SU-DHL-6 (cell line): ENCODE measurements at regions not wholly inside any gene's neighbourhood (a gene's known extent, or its start where the extent isn't known, plus 50 kb on each side); places are given as distances from the start of the nearest gene placed in this dataset.

Experiments used
- H2AFZ ChIP-seq: fragments of 200-600 bp; sonication (generic); 2 replicates; pipeline ENCODE4 v1.6.1; 2014; ENCODE audit warnings: low read depth, mild to moderate bottlenecking, moderate library complexity, mixed read lengths, antibody characterized with exemption, low read length; ENCODE audit not compliant: severe bottlenecking
- H3F3A ChIP-seq: fragments of 200-600 bp; shearing (Covaris generic); 2 replicates; pipeline ENCODE4 v1.6.0; 2016; ENCODE audit warnings: antibody characterized with exemption, mild to moderate bottlenecking; ENCODE audit not compliant: insufficient read depth
- H3K27ac ChIP-seq: fragments of 200-600 bp; sonication (generic); 2 replicates; pipeline ENCODE4 v1.5.1; 2016; ENCODE audit warnings: low read depth, mild to moderate bottlenecking, low read length, moderate library complexity, mixed read lengths
- H3K27me3 ChIP-seq: fragments of 200-600 bp; sonication (generic), shearing (Covaris generic); 2 replicates; pipeline ENCODE4 v1.6.0; 2014; ENCODE audit warnings: mild to moderate bottlenecking, low read length
- H3K36me3 ChIP-seq: fragments of 200-600 bp; sonication (generic); 2 replicates; pipeline ENCODE4 v1.6.1; 2014; ENCODE audit warnings: mild to moderate bottlenecking, low read length, mixed read lengths
- H3K4me2 ChIP-seq: fragments of 300-600, 200-600 bp; shearing (Covaris generic), sonication (generic); 2 replicates; pipeline ENCODE4 v1.6.0; 2014; ENCODE audit warnings: low read length, low read depth, mild to moderate bottlenecking; ENCODE audit not compliant: poor library complexity, severe bottlenecking
- H3K4me3 ChIP-seq: fragments of 200-600 bp; sonication (generic); 2 replicates; pipeline ENCODE4 v1.5.1; 2014; ENCODE audit warnings: antibody characterized with exemption, low read length, mild to moderate bottlenecking, mixed read lengths; ENCODE audit not compliant: insufficient read depth, poor library complexity, severe bottlenecking
- H3K79me2 ChIP-seq: fragments of 200-600 bp; sonication (generic); 2 replicates; pipeline ENCODE4 v1.6.1; 2014; ENCODE audit warnings: mild to moderate bottlenecking, low read length, moderate library complexity; ENCODE audit not compliant: insufficient read depth
- H3K9ac ChIP-seq: fragments of 200-600 bp; sonication (generic); 2 replicates; pipeline ENCODE4 v1.7.0; 2014; ENCODE audit warnings: mild to moderate bottlenecking, low read length
- H3K9me2 ChIP-seq: fragments of 200-600 bp; sonication (generic); replicated peaks from 2 replicates; pipeline ENCODE4 v1.6.1; 2014; ENCODE audit warnings: low read length; ENCODE audit not compliant: insufficient read depth
- H3K9me3 ChIP-seq: fragments of 200-600 bp; sonication (generic); 2 replicates; pipeline ENCODE4 v1.6.1; 2014; ENCODE audit warnings: low read length, mixed read lengths; ENCODE audit not compliant: insufficient read depth
- H4K20me1 ChIP-seq: fragments of 200-600 bp; sonication (generic); 2 replicates; pipeline ENCODE4 v1.6.1; 2014; ENCODE audit warnings: low read depth, mild to moderate bottlenecking, antibody characterized with exemption, low read length, moderate library complexity, mixed read lengths
- EZH2phosphoT487 ChIP-seq: fragments of 200-600 bp; sonication (generic), shearing (Covaris generic); conservative IDR thresholded peaks from 2 replicates; pipeline ENCODE4 v1.6.1; 2018; ENCODE audit warnings: mild to moderate bottlenecking, antibody characterized with exemption, low read length, moderate library complexity, mixed read lengths
- TF ChIP-seq, protein P1 (sequence below): fragments of 200-600 bp; sonication (generic); IDR thresholded peaks from one replicate; pipeline ENCODE4 v1.5.1; 2017; ENCODE audit warnings: antibody characterized with exemption, mild to moderate bottlenecking, low read length, moderate library complexity; ENCODE audit not compliant: insufficient read depth, poor library complexity, severe bottlenecking

DNA sequence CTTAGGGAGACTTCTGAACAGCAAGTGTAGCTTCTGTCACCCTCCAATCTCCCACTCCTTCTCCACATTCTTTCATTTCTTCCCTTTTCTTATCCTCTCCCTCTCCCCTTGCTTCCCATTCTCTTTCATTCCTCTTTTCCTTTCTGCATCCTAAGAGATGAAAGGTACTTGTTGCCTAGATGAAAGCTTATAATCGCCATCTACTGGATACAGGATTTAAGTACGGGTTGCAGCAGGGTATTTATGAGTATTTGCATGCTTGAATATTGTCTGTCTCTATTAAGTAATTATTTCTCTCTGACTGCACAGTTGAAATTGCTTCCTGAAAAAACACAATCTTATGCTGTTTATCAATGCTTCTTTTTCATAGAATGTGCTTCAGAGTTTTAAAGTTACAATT, 174.0 kb upstream of the TENT5D start:
- Histone ChIP-seq H4K20me1 (no peaks in the 10 kb centered on the region), H3K9ac (no peak overlapping the region), H3K27me3 (no peaks in the 10 kb centered on the region), H3K27ac (no peak overlapping the region), H2AFZ (no peak overlapping the region), H3K9me3 (no peaks in the 10 kb centered on the region), H3K4me3 (no peak overlapping the region), H3K4me2 (no peak overlapping the region), H3K79me2 (no peaks in the 10 kb centered on the region), H3K36me3 (no peaks in the 10 kb centered on the region), H3K9me2 (no peaks in the 10 kb centered on the region), H3F3A (no peaks in the 10 kb centered on the region)
- no peak for TF ChIP-seq EZH2phosphoT487
- TF ChIP-seq, protein P1, sequence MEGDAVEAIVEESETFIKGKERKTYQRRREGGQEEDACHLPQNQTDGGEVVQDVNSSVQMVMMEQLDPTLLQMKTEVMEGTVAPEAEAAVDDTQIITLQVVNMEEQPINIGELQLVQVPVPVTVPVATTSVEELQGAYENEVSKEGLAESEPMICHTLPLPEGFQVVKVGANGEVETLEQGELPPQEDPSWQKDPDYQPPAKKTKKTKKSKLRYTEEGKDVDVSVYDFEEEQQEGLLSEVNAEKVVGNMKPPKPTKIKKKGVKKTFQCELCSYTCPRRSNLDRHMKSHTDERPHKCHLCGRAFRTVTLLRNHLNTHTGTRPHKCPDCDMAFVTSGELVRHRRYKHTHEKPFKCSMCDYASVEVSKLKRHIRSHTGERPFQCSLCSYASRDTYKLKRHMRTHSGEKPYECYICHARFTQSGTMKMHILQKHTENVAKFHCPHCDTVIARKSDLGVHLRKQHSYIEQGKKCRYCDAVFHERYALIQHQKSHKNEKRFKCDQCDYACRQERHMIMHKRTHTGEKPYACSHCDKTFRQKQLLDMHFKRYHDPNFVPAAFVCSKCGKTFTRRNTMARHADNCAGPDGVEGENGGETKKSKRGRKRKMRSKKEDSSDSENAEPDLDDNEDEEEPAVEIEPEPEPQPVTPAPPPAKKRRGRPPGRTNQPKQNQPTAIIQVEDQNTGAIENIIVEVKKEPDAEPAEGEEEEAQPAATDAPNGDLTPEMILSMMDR = no peak

- H3K9me2 ChIP-seq = no peaks in the 10 kb centered on the region
Observed at GRCh38 chrX:80266287-80266686, 154.0 kb upstream of the TENT5D start.

GRCh38 chrX:80266979-80267378, 153.3 kb upstream of the TENT5D start:
- Histone ChIP-seq H4K20me1 (no peaks in the 10 kb centered on the region), H3K27me3 (no peaks in the 10 kb centered on the region), H3K4me3 (no peak overlapping the region), H3K9me3 (no peaks in the 10 kb centered on the region), H3K36me3 (no peaks in the 10 kb centered on the region), H2AFZ (no peak overlapping the region), H3K4me2 (no peak overlapping the region), H3K27ac (no peak overlapping the region), H3K9ac (no peak overlapping the region), H3K79me2 (no peaks in the 10 kb centered on the region), H3K9me2 (no peaks in the 10 kb centered on the region), H3F3A (no peaks in the 10 kb centered on the region)
- TF ChIP-seq EZH2phosphoT487 = no peak
- TF ChIP-seq, protein P1 = no peak

More at GRCh38 chrX:80266287-80266686, 154.0 kb upstream of the TENT5D start:
- TF ChIP-seq, protein P1 = no peak
- TF ChIP-seq EZH2phosphoT487 = no peak
- no peaks in the 10 kb centered on the region for H3K9me3 ChIP-seq
- H3K9ac ChIP-seq = no peak overlapping the region
- H3K27ac ChIP-seq = no peak overlapping the region
- no peaks in the 10 kb centered on the region for H3K79me2 ChIP-seq
- H3K4me3 ChIP-seq = no peak overlapping the region
- H3K27me3 ChIP-seq = no peaks in the 10 kb centered on the region
- no peak overlapping the region for H3K4me2 ChIP-seq
- no peaks in the 10 kb centered on the region for H4K20me1 ChIP-seq
- H3K36me3 ChIP-seq = no peaks in the 10 kb centered on the region
- no peaks in the 10 kb centered on the region for H3F3A ChIP-seq
- no peak overlapping the region for H2AFZ ChIP-seq
